ENCODE measurements at regions not wholly inside any gene's neighbourhood (a gene's known extent, or its start where the extent isn't known, plus 50 kb on each side); places are given as distances from the start of the nearest gene placed in this dataset.

- DNase-seq (ENCODE audit: low read depth, low spot score), result no peak
- TF ChIP-seq CTCF (IDR thresholded peaks at IDR 0.05; ENCODE audit: insufficient read depth, low read length, missing control alignments), result no peak
- POLR2A ChIA-PET, result no interaction called here
- no peak overlapping the region for H3K4me3 ChIP-seq (ENCODE audit: low read depth, low read length)
- CTCF ChIA-PET, result no interaction called here
These were observed 164.7 kb downstream of the LTN1 start for GRCh38 chr21:28828021-28828420.

- TF ChIP-seq CTCF (IDR thresholded peaks at IDR 0.05; ENCODE audit: insufficient read depth, low read length, missing control alignments), result no peak
These were observed 165.3 kb downstream of the LTN1 start for GRCh38 chr21:28827422-28827821.

GRCh38 chr21:28826569-28826968 is 166.1 kb downstream of the LTN1 start:
- TF ChIP-seq CTCF (IDR thresholded peaks at IDR 0.05; ENCODE audit: insufficient read depth, low read length, missing control alignments), result no peak
- H3K4me3 ChIP-seq (ENCODE audit: low read depth, low read length), result no peak overlapping the region
- ChIA-PET POLR2A (no interaction called here), CTCF (interaction anchor here (0.9 kb wide), 1 partner anchor 10 kb away, joined by 3 read pairs; no protein-coding TSS in a partner anchor)
- no peak for DNase-seq (ENCODE audit: low read depth, low spot score)

More at GRCh38 chr21:28827422-28827821, 165.3 kb downstream of the LTN1 start:
- H3K4me3 ChIP-seq (ENCODE audit: low read depth, low read length), result no peak overlapping the region
- no peak for DNase-seq (ENCODE audit: low read depth, low spot score)
- ChIA-PET CTCF (interaction anchor here (0.9 kb wide), 1 partner anchor 9 kb away, joined by 3 read pairs; no protein-coding TSS in a partner anchor), POLR2A (no interaction called here)

DNA sequence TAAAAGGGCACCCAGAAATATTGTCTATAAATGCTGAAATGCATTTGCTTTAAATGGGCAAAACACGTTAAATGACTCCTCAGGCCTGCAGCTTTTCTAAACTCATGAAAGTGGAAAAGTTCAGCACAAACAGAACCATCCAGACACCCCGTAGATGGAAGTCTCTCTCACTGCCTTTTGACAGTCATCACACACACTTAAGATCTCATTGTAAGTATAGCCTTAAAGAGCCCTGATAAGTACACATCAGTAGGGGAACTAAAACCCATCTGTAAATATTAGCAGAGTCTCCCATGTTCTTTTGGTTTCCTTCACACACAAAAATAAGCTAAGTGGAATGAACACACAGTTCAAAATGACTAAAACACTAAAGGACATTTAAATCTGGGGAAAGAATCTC is 166.7 kb downstream of the LTN1 start:
- DNase-seq (ENCODE audit: low read depth, low spot score), result no peak
- no peak overlapping the region for H3K4me3 ChIP-seq (ENCODE audit: low read depth, low read length)
- POLR2A ChIA-PET, result no interaction called here
- CTCF ChIA-PET, result no interaction called here
- no peak for TF ChIP-seq CTCF (IDR thresholded peaks at IDR 0.05; ENCODE audit: insufficient read depth, low read length, missing control alignments)

- DNase-seq (ENCODE audit: low read depth, low spot score), result no peak
- ChIA-PET CTCF (interaction anchor here (0.6 to 1.2 kb wide), 2 partner anchors 11 to 116 kb away, joined by 3 to 4 read pairs; no protein-coding TSS in a partner anchor), POLR2A (no interaction called here)
- H3K4me3 ChIP-seq (ENCODE audit: low read depth, low read length), result no peak overlapping the region
- no peak for TF ChIP-seq CTCF (IDR thresholded peaks at IDR 0.05; ENCODE audit: insufficient read depth, low read length, missing control alignments)
These were observed 169.2 kb downstream of the LTN1 start for GRCh38 chr21:28823429-28823828.

- no peak for TF ChIP-seq CTCF (IDR thresholded peaks at IDR 0.05; ENCODE audit: insufficient read depth, low read length, missing control alignments)
- POLR2A ChIA-PET, result no interaction called here
These were observed 170.0 kb downstream of the LTN1 start for GRCh38 chr21:28822486-28823335.

More at GRCh38 chr21:28822486-28823335, 170.0 kb downstream of the LTN1 start:
- CTCF ChIA-PET, result interaction anchor here (1.1 to 1.2 kb wide), 2 partner anchors 12 to 117 kb away, joined by 3 to 4 read pairs; no protein-coding TSS in a partner anchor
- no peak overlapping the region for H3K4me3 ChIP-seq (ENCODE audit: low read depth, low read length)
- no peak for DNase-seq (ENCODE audit: low read depth, low spot score)

All from AG04449 (cell line).